Immature natural killer cell (primary cell): ENCODE measurements at regions not wholly inside any gene's neighbourhood (a gene's known extent, or its start where the extent isn't known, plus 50 kb on each side); places are given as distances from the start of the nearest gene placed in this dataset.

Source experiments
- DNase-seq, 3 donors: peaks; one replicate each; pipeline ENCODE4 v3.0.0; 2022; ENCODE audit warnings: mixed read lengths in 1 of 3
- H3K27ac Mint-ChIP-seq, 6 donors: one replicate each; pipeline ENCODE4 v1.8.0; 2020; ENCODE audit warnings: mixed read lengths in 6 of 6, mild to moderate bottlenecking in 5 of 6, inconsistent platforms in 4 of 6, moderate library complexity in 3 of 6
- H3K27me3 Mint-ChIP-seq, 3 donors: one replicate each; pipeline ENCODE4 v1.8.0; 2020 to 2021; ENCODE audit warnings: low read depth in 3 of 3, mild to moderate bottlenecking in 3 of 3, mixed read lengths in 3 of 3, moderate library complexity in 3 of 3, inconsistent platforms in 1 of 3
- H3K36me3 Mint-ChIP-seq, 3 donors: one replicate each; pipeline ENCODE4 v1.8.0; 2020; ENCODE audit warnings: mixed read lengths in 3 of 3, inconsistent platforms in 2 of 3, mild to moderate bottlenecking in 2 of 3
- H3K4me1 Mint-ChIP-seq, 2 donors: one replicate each; pipeline ENCODE4 v1.8.0; 2020; ENCODE audit warnings: inconsistent platforms in 2 of 2, mild to moderate bottlenecking in 2 of 2, mixed read lengths in 2 of 2, moderate library complexity in 1 of 2
- H3K4me3 Mint-ChIP-seq, 5 donors: one replicate each; pipeline ENCODE4 v1.8.0; 2020; ENCODE audit warnings: mild to moderate bottlenecking in 5 of 5, mixed read lengths in 5 of 5, inconsistent platforms in 3 of 5, moderate library complexity in 3 of 5
- H3K9me3 Mint-ChIP-seq, 6 donors: one replicate each; pipeline ENCODE4 v1.8.0; 2020; ENCODE audit warnings: mild to moderate bottlenecking in 6 of 6, mixed read lengths in 6 of 6, inconsistent platforms in 4 of 6, moderate library complexity in 3 of 6

DNA sequence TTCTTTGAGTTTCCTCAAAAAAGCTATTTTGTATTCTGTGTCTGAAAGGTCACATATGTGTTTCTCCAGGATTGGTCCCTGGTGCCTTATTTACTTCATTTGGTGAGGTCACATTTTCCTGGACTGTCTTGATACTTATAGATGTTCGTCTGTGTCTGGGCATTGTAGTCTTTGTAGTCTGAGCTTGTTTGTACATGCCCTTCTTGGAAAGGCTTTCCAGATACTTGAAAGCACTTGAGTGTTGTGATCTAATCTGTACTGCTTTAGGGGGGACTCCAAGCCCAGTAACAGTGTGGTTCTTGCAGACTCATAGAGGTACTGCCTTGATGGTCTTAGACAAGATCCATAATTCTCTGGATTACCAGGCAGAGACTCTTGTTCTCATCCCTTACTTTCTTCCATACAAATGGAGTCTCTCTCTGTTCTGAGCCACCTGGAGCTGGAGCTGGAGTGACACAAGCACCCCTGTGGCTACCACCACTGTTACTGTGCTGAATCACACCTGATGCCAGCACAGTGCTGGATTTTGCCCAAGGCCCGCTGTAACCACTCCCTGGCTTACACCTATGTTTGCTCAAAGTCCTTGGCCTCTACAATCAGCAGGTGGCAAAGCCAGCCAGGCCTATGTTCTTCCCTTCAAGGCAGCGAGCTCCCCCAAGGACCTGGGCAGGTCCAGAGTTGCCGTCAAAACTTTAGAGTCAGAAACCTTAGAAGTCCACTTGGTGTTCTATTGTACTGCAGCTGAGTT lies 72.3 kb upstream of the EFHC2 start:
- no peaks in the 10 kb centered on the region for H3K9me3 Mint-ChIP-seq
- H3K27me3 Mint-ChIP-seq = peaks cover 4 to 17% (median 5%) of the 10 kb centered on the region in 3 donors
- DNase-seq = no peak
- H3K36me3 Mint-ChIP-seq = no peaks in the 10 kb centered on the region
- no peak overlapping the region for H3K4me3 Mint-ChIP-seq
- H3K27ac Mint-ChIP-seq = no peak overlapping the region
- H3K4me1 Mint-ChIP-seq = no peaks in the 10 kb centered on the region

DNA sequence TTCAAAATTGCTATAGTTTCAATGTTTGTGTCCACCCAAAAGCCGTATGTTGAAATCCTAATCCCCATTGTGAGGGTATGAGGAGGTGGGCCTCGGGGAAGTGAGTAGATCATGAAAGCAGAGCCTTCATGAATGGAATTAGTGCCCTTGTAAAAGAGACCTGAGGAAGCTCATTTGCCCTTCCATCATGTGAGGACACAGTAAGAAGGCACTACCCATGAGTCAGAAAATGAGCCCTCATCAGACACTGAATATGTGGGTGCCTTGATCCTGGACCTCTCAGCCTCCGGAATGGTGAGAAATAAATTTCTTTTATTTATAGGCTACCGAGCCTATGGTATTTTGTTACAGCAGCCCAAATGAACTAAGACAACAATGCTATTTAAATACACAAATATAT lies 57.7 kb upstream of the EFHC2 start:
- no peaks in the 10 kb centered on the region for H3K4me1 Mint-ChIP-seq
- H3K27ac Mint-ChIP-seq = no peak overlapping the region
- no peaks in the 10 kb centered on the region for H3K9me3 Mint-ChIP-seq
- no peaks in the 10 kb centered on the region for H3K36me3 Mint-ChIP-seq
- peaks cover 0 to 3% (median 3%) of the 10 kb centered on the region in 3 donors for H3K27me3 Mint-ChIP-seq
- no peak overlapping the region for H3K4me3 Mint-ChIP-seq
- DNase-seq = no peak

DNA sequence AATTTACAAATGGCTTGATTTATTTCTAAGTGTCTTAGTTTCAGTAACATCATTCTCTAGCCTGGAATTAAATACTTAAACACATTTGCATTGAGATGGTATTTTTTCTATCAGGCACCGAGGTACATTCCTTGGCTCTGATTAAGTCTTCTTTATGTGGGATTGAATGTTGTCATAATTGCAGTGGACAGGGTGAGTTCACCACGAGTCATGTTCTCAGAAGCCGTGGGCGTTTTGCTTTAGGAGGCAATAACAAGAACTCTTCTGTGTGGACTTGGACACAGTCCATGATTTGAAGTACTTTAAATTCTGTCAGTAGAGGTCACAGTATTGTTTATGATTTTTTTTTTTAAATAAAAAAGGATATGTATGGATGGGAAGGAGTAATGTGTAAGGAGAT lies 57.1 kb upstream of the EFHC2 start:
- H3K27ac Mint-ChIP-seq = no peak overlapping the region
- no peaks in the 10 kb centered on the region for H3K9me3 Mint-ChIP-seq
- H3K27me3 Mint-ChIP-seq = peaks cover 0 to 3% (median 3%) of the 10 kb centered on the region in 3 donors
- no peak for DNase-seq
- H3K36me3 Mint-ChIP-seq = no peaks in the 10 kb centered on the region
- H3K4me1 Mint-ChIP-seq = no peaks in the 10 kb centered on the region
- H3K4me3 Mint-ChIP-seq = no peak overlapping the region

DNA sequence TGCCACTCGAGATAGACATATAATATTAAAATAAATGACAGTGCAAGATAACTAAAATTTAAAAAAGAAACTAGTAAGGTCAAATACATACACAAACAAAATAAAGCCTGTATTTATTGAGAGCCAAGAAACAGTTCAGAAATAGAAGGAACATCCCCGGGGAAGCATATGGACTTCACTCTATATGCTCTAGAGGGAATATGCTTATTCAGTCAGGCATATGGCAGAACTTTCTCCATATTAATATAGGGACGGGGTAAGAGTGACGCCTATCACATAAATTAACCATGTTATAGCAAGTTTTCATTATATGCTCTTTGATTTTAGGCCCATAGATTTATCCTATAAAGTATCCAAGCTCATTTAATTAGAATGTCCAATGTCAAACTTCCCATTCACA lies 56.7 kb upstream of the EFHC2 start:
- Mint-ChIP-seq H3K4me3 (no peak overlapping the region), H3K27ac (no peak overlapping the region), H3K9me3 (no peaks in the 10 kb centered on the region), H3K4me1 (no peaks in the 10 kb centered on the region), H3K36me3 (no peaks in the 10 kb centered on the region), H3K27me3 (peaks cover 0 to 3% (median 3%) of the 10 kb centered on the region in 3 donors)
- DNase-seq = no peak
